NOMO-1 treated with dmso at 0.1 percent for 144 hours (cell line): ENCODE measurements at regions not wholly inside any gene's neighbourhood (a gene's known extent, or its start where the extent isn't known, plus 50 kb on each side); places are given as distances from the start of the nearest gene placed in this dataset.

Source experiments
- DNase-seq: peaks from one replicate; lab custom pipeline; 2025; ENCODE audit not compliant: unreplicated experiment; lab: John Stamatoyannopoulos, UW

DNA sequence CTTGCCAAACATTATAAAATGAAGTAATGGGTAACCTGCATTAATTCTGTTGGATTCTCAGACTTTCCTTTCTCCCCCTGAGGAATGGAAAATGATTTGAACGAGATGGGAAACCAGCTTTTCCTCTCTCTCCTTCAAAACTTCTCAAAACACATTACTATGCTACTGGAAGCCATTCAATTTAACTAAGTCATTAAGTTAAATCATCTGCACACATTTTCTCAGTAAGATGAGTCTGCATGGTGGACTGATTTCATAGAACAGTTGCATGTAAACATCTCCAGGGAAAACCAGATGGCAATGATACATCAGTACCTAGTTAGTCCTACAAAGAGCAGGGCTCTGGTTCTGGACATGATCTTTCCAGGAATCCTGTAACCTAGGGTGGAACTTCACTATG lies 59.9 kb downstream of the BMP4 start:
- DNase-seq, result no peak

DNA sequence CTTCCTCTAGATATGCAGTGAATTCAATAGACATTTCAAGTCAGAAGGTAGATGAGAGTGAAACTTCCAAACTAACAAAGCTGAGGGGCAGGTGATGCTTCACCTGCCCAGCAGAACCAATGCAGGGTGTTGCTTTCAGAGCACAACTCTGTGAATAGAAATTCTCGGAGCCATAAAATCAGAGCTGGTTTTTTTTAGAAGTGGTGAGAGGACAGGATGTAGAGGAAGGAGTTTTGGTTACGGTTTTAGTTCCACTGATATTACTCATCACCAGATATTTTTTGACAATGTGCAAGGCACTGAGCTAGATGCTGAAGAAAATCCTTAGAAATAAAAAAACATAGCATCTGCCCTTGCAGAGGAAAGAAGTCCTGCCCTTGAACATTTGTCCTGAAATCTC lies 62.2 kb downstream of the BMP4 start:
- DNase-seq, result no peak

DNA sequence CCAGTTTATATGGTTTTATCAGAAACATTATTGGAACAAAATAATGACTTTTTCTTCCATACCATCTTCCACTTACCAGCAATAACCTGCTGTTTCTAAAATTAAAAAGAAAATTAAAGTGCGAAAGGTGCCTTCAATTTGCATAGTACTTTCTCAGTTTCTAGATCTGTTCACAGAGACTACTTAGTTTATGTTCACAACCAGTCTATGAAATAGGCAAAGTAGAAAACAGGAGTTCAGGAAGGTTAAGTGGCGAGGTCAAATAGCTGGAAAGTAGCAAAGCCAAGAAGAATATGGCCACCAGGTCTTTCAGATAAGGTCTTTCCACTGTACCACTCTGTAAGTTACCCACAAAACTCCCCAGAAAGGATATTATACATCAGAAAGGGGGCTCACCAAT lies 63.3 kb downstream of the BMP4 start:
- DNase-seq, result no peak

DNA sequence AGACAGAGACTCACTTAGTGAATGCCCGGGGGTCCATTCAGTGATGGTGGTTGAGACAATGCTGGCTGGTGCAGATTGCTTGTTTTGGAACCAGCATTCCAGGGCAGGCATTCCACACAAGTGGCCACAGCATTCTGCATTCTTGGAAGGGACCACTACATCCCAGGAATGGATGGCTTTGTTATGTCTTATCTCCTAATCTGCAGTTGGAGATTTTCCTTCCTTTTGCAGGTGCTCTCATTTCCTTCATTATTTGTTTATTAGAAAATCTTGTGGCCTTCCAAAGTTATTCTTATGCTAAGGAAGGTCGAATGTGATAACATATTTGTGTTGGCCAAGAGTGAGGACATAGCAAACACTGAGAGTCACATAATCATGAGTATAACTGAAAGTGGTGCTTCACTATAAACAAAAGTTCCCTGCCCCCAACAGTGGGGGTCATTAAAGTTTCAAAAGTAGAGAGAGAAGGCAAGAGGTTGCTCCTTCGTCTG lies 66.0 kb downstream of the BMP4 start:
- DNase-seq, result no peak

DNA sequence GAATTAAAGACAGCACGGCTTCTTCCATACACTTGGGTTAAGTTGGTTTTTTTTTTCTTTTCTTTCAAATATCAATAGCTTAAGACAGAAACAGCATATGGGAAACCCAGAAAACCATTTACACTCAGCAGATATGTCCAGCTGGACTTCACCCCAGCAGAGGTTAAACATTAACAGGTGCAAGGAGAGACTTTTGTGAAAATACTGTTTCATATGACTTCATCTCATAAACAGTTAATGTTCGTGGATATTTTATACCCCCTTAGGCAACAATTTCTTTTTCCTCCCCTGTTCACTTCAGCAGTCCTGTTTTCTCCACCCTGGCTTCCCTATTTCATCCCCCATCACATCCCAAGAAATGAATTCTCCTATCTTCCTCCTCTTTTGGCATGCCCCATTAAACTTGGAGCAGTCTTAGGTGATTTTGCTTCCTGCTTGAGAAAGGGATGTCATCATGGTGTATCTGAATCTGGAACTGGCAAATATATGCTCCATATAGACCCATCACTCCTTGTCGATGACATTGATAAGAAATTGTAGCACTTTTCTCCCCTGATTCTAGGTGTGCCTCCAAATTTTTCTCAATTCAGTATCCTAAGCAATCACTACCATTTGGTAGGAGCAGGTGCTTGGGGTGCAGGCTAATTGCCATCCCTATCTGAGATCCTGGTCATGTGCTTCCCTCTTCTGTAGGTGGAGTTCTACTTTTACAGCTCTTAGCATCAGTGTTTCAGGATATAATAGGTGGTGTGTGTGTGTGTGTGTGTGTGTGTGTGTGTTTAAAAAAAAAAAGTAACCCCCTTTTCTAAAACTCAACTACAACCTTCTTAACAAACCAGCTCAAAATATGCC lies 67.9 kb downstream of the BMP4 start:
- no peak for DNase-seq

DNA sequence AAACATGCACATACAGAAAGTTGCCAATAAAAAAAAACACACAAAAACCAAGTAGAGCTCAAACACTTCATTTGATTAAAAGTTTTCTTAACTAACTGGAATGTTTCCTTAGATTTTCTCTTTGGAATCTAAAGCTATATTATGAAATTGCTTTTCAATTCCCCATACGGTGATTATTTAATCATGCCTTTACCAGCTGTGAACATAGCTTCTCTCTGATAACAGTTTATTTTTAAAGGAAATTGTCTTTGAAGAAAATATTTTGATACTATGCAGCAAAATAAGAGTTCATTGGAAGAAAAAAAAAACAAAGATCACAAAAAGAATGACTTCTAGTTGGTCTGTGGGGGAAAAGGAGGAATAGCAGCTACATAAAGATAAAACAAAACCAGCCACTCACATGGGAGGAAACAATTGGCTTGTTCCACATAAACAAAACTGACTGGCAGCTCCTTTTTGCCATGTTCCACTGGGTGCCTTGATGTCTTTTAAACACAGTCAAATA lies 71.4 kb downstream of the BMP4 start:
- DNase-seq, result no peak

DNA sequence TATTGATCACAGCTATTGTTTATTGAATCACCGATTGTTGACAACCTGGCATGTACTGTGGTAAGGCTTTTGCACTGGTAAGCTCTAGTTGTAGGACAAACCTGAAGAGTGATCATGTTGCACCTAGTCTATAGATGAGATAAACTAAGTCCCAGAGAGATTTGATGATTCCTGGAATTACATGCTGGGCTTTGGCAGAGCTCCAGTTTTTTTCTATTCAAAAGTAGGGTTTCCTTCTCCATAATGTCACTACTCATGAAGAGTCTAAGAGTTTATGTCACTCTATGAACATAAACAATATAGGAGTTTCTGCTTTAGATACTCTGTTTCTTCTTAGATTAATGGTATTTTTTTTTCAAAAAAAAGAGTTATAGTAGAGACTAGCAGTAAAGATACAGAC lies 72.0 kb downstream of the BMP4 start:
- no peak for DNase-seq

DNA sequence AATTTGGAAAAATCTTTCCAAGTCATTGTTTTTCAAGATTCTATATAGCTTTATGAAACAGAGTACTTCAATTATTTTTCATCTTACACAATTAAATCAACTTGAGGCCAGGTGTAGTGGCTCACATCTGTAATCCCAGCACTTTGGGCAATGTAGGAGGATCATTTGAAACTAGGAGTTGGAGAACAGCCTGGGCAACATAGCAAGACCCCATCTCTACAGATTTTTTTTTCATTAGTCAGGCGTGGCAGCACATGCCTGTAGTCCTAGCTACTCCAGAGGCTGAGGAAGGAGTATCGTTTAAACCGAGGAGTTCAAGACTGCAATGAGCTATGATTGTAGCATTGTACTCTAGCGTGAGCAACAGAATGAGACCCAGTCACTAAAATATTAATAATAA lies 72.9 kb downstream of the BMP4 start:
- DNase-seq, result no peak

DNA sequence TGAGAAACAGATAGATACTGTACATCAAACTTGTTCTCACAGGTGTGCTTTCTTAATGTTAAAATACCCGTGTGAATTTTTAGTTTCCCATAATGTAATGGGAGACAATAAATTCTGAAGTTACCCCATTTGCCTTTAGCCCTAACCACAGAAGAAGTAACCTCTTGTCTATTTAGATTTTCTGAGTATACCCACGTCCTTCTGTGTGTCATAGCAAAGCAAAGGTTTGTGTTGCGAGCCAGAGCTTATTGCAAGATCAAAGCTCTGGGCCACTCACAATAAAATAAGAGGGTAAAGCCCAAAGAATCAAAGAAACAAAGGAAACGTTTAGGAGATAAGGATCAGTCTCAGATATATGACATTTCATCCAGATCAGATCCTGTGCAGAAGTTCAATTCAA lies 73.9 kb downstream of the BMP4 start:
- DNase-seq, result no peak

DNA sequence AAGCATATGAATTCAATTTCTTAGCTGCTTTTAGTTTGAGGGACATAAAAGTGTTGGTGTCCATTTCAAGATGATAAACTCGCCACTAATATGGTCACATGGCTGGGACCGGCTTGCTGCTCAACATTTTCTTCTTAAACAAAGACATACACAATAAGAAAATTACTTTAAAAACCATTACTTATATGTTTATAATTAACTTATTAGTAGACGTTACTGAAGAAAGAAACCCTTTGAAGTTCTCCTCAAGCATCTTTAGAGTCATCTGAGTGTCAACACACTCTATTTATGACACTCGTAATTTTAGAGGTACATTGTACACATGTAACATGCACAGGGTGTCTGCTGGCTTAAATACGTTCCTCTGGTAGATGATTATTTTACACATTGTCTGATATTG lies 74.7 kb downstream of the BMP4 start:
- DNase-seq, result no peak

DNA sequence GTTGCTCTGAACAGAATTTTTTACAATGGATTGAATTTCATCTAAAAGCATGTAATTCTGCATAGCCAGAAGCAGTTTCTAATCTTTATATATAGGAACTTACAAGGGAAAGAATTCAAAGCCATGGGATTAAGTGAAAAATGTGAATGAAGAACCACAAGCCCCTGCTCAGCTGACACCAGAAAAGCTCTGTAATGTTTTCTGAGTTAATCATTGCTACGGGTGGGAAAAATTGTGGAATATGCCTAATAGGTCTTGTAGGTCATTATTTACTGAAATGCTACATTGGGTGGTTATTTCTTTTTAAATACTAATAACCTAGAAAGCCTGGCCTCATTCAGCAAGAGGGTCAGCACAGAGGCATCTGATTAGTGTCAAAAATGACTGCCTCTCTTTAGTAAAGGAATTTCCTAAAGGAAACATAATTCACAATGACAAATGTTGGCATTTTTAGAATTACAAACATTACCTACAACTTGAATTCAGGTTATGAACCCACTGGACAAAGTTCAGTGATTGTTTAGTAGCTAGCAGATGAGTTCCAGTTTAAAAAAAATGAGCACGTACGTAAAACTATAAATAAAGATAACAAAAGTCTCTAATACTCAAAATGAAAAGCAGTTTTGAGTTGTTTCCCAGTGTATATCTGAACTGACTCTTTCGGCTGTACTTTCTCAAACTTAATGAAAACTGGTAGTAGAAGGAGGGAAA lies 75.3 kb downstream of the BMP4 start:
- DNase-seq, result no peak

DNA sequence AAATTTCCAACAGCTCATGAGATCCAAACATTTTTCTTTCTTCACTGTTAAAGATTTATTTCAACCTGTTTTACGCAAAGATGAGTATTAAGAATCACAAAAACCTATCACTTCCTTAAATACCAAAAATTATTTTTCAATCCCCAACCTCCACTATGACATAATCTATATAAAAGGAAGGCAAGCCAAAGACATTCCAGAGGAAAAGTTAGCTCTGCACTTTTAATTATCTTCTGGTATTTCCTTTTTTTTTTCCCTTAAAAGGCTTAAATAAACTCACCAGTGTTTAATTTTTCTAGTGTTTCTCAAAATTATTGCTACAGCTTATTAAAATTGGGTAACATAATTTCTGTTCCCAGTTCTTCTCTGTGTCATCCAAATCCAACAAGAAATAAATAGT lies 75.9 kb downstream of the BMP4 start:
- DNase-seq, result no peak

DNA sequence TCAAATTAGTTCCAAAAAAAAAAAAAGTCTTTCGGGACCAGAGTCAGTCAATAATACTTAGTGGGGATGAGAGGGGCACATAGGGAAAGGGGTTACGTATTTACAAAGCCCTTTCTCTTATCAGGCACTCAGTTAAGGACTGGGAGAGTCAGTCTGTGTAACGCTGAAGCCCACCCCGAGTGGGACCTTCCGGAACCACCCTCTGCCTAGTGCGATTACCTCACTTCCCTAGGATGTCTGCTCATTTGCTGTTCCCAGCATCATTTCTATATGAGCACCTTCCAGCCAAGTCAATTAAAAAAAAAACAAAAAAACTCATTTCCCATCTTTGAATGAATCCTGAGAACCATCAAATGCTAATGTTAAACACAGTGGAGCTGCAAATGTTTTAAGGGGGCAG lies 76.9 kb downstream of the BMP4 start:
- DNase-seq, result no peak

DNA sequence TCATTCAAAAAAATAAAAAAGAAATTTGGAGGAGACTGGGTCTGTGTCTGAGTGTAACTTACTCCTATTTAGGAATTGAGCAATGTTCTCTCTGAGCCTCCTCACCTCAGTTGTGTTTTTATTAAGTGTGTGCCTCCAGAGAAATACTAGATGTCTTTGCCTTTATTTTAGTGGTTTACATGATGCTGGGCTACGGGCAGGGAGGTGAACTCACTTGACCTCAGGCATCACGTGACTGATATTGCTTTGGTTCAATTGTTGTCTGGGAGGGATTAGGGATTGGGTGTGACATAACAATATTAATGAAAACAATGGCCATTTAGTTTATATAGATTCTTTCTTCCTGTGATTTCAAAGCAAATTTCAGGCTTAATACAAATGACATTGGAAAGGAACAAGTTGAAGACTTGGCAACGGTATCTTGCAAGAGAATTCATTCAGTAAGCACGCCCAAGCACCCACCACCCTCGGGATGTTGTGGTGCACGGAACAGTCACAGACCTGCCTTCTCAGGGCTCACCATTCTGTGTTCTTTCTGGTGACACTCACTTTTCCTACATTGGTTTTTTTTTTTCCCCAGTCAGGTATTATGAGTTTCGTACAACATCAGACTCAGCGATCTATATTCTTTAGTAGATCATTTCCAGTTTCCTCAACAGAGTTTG lies 77.5 kb downstream of the BMP4 start:
- no peak for DNase-seq

DNA sequence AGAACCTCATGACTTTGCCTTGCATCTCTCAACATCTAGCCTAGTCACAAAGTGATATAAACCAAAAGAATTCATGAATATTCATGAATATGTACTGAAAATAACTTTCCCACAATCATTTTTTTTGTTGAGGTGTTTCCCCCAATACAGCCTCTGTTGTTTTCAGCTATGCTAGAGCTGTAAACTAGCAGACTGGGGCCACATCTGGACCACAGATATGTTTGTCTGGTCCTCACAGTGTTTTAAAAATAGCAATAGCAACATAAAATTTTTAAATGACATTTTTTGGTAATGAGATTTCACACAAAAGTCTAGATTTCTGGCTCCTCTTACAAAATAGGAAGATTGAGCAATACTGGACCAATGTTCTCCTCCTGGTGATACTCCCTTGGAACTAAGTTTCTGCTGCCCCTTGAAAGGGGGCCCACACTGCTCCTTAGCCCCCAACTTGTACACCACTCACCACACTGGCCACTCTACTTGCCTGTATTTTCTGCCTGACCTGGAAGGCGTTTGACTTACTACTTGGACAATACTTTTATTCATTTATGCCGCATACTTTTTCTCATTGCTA lies 81.2 kb downstream of the BMP4 start:
- no peak for DNase-seq

DNA sequence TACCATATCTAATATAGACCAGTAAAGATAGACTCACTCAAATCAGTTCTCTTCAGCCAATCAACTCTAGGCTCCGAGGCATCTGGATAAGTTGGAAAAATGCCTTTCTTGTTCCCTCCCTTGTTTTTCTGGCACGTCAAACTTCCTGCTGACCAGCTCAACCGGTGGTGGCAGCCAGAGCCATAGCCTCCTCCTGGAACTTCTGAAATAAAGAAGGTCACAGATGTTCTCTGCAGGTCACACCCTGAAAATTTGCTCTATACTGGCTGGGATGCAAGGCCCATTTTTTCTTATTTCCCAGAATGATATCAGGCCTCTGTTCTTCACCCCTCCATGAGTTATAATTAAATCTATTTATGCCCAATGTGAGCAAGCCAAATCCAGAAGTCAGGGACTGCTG lies 81.9 kb downstream of the BMP4 start:
- DNase-seq, result no peak

DNA sequence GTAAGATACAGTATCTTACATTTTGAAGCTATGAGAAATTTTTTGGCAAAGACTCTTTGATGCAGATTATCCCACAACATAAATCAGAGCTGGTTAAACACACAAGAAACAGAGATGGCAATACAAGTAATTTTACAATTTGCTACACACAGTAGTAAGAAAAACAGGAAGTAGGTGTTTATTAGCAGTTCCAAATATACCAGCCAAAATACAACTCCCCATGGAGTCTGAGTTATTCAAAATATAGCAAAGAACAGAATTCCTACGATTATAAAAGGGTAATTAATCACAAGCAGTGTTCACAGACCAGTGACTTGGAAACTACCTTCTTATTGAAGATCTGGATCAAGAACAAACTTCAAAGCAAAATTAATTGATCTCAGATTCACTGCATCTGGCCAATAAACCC lies 83.9 kb downstream of the BMP4 start:
- DNase-seq, result no peak

DNA sequence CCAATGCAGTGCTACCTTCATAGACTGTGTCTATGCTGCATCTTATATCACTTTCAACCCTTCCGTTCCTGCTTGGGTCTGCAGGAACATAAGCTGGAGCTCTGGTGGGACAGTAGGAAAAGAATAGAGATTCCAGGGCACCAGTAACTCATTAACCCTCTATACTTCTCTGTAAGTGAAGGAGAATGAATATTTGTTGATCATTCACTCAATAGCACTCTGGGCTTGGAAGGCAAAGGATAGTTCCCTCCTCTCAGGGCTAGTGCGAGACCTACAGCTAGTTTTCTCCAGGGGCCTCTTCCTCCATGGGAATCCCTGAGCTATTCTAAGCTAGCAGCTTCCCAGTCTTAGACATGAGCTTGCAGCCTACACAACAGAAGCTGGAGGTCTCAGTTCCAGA lies 84.7 kb downstream of the BMP4 start:
- no peak for DNase-seq

DNA sequence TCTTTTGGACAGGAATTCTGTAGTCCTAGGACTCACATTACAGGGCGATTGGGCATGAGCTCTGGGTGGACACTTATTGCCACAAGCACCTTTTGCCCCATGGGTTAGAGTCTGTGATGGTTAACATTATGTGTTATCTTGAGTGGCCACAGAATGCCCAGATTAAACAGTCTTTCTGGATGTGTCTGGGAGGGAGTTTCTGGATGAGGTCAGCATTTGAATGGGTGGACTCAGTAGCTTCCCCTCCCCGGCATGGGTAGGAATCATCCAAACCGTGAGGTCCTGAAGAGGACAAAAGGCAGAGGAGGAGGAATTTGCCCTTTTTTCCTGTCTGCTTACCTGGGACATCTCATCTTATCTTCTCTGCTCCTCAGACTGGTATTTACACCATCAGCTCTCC lies 85.6 kb downstream of the BMP4 start:
- no peak for DNase-seq

DNA sequence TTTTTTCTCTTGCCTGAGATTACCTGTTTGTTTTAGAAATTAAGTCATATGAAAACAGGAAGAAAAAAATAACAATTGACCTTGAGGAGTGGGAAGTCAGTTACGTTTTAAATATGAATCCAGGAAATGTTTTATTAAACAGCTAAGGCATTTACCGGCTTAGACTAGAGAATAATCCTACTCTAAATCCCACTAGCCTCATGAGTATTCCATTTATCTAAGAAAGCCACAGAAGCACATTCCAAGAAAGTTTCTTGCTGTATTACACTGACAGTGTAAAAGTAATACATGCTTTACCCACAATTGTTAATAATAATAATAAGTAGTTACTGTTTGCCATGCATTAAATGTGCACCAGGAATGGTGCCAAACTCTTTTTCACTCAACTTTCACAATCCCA lies 90.9 kb downstream of the BMP4 start:
- DNase-seq, result no peak

DNA sequence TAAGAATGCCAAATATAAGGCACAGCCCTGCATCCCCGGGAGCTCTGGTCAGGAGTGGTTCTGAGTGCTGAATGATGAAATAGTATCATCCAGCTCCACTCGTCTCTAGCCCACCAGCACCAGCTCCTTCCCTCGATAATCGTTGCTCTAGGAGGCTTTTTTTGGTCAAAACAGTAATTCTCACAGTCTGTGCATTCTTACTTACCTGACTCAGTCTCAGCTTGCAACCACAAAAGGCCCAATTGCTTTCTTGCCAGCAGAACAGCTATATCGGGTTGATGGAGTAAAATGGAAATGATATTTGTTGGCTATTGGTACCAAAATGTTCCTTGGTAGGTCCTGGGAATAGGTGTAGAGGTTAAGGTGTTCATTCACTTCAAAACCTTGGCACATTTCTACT lies 94.8 kb downstream of the BMP4 start:
- no peak for DNase-seq

DNA sequence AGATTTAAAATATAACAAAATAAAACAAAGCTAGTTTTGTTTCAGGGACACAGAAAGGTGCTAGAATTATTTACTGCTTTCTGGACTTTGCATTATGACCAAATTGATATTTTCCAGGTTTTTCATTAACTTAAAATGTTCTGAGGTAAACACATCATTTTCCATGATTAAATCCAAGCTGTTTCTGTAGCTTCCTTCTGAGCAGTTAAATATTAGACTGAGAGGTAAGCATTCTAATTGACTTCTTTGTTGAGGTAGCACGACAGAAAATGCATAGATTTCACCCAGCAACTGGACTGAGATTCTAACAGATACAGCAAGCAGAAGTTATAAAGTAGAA lies 98.3 kb downstream of the BMP4 start:
- no peak for DNase-seq
